ENCODE measurements at regions not wholly inside any gene's neighbourhood (a gene's known extent, or its start where the extent isn't known, plus 50 kb on each side); places are given as distances from the start of the nearest gene placed in this dataset.

GRCh38 chr2:16019060-16019480 lies 78.7 kb downstream of the MYCN start (continued):
- no peak for TF ChIP-seq REST (IDR thresholded peaks at IDR 0.05)
- TF ChIP-seq GABPA (IDR thresholded peaks at IDR 0.05 in 1 of 2, conservative IDR thresholded peaks at IDR 0.05 in 1 of 2) = no peak
- TF ChIP-seq, protein P1, sequence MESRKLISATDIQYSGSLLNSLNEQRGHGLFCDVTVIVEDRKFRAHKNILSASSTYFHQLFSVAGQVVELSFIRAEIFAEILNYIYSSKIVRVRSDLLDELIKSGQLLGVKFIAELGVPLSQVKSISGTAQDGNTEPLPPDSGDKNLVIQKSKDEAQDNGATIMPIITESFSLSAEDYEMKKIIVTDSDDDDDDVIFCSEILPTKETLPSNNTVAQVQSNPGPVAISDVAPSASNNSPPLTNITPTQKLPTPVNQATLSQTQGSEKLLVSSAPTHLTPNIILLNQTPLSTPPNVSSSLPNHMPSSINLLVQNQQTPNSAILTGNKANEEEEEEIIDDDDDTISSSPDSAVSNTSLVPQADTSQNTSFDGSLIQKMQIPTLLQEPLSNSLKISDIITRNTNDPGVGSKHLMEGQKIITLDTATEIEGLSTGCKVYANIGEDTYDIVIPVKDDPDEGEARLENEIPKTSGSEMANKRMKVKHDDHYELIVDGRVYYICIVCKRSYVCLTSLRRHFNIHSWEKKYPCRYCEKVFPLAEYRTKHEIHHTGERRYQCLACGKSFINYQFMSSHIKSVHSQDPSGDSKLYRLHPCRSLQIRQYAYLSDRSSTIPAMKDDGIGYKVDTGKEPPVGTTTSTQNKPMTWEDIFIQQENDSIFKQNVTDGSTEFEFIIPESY (IDR thresholded peaks at IDR 0.05) = no peak
- no peak for TF ChIP-seq TAF1 (conservative IDR thresholded peaks at IDR 0.05)

DNA sequence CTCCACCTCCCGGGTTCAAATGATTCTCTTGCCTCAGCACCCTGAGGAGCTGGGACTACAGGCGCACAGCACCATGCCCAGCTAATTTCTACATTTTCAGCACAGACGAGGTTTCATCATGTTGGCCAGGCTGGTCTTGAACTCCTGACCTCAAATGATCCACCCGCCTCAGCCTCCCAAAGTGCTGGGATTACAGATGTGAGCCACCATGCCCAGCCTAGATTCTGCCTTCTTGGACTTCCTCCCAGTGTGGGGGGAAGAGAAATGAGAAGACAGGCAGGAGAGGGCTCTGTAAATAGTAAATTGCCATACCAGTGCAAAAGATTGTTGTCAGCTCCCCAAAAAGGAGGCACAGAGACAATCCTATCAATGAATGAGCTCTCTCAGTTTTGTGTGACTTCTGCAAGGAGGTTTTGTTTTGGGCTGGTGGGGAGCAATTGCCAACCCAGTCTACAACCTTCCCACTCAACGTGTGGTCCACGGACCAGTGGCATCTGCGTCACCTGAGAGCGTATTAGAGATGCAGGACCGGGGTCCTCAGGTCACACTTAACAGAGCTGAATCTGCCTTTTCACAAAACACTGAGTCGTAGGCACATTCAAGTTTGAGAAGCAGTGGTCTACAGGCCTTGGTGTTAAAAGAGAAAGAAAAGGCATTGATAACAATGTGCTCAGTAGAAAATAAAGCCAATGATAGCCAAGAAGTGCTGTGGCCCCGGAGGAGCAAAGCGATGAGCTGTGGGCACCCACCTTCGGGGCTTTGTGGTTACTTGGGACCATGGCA lies 78.1 kb downstream of the MYCN start:
- Histone ChIP-seq H3K9me3 (ENCODE audit: control insufficient read depth in 4 of 4, low read length in 3 of 4) (no peaks in the 10 kb centered on the region), H3K27me3 (ENCODE audit: control insufficient read depth in 4 of 4, insufficient read depth in 4 of 4, low read length in 3 of 4) (no peaks in the 10 kb centered on the region), H3K9ac (ENCODE audit: low read depth in 1 of 2, low read length in 2 of 2) (no peak overlapping the region), H3K36me3 (ENCODE audit: control insufficient read depth in 4 of 4, insufficient read depth in 3 of 4, low read depth in 1 of 4, low read length in 3 of 4) (no peaks in the 10 kb centered on the region), H3K27ac (ENCODE audit: low read depth in 1 of 2, low read length in 2 of 2) (no peak overlapping the region), H3K4me3 (ENCODE audit: low read depth in 1 of 3, low read length in 3 of 3) (no peak overlapping the region), H3K4me1 (ENCODE audit: control insufficient read depth in 4 of 4, insufficient read depth in 4 of 4, low read length in 3 of 4) (peaks cover 5 to 21% (median 15%) of the 10 kb centered on the region in 4 donors)
- no peak for TF ChIP-seq GABPA (IDR thresholded peaks at IDR 0.05 in 1 of 2, conservative IDR thresholded peaks at IDR 0.05 in 1 of 2)
- no peak for TF ChIP-seq JUND (IDR thresholded peaks at IDR 0.05)
- no peak for TF ChIP-seq CTCF (IDR thresholded peaks at IDR 0.05; ENCODE audit: low read depth, low read length, missing input control)
- no peak for TF ChIP-seq RXRA (IDR thresholded peaks at IDR 0.05)
- TF ChIP-seq FOXA1 (IDR thresholded peaks at IDR 0.05) = no peak
- no peak for TF ChIP-seq TAF1 (conservative IDR thresholded peaks at IDR 0.05)
- no peak for TF ChIP-seq REST (IDR thresholded peaks at IDR 0.05)
- TF ChIP-seq MAX (IDR thresholded peaks at IDR 0.05) = no peak
- no peak for TF ChIP-seq NR2F2 (IDR thresholded peaks at IDR 0.05)
- no peak for TF ChIP-seq ATF3 (IDR thresholded peaks at IDR 0.05)
- TF ChIP-seq HNF4G (IDR thresholded peaks at IDR 0.05) = no peak
- TF ChIP-seq SP1 (IDR thresholded peaks at IDR 0.05) = no peak
- no peak for TF ChIP-seq RAD21 (IDR thresholded peaks at IDR 0.05)
- no peak for TF ChIP-seq EGR1 (IDR thresholded peaks at IDR 0.05; ENCODE audit: low read depth in 2 of 2)
- TF ChIP-seq HNF4A (conservative IDR thresholded peaks at IDR 0.05) = no peak
- no peak for TF ChIP-seq YY1 (IDR thresholded peaks at IDR 0.05)
- TF ChIP-seq FOXA2 (IDR thresholded peaks at IDR 0.05) = no peak
- TF ChIP-seq, protein P1 (IDR thresholded peaks at IDR 0.05) = no peak
- DNase-seq (ENCODE audit: low spot score) = no peak
- WGBS = 94% methylated on average over 13 of the region's 13 CpGs
